H1 (cell line): ENCODE measurements at regions not wholly inside any gene's neighbourhood (a gene's known extent, or its start where the extent isn't known, plus 50 kb on each side); places are given as distances from the start of the nearest gene placed in this dataset.
"Not testable (repeated sequence)": the region's sequence is repeated elsewhere in the genome, so short reads cannot be mapped to it uniquely, and the experiment has no call there.

Experiments
- CTCF ChIA-PET: fragments of 300-600 bp; sonication (Branson Sonifier 250); formaldehyde crosslinking; loops from one replicate; lab custom pipeline; 2021; ENCODE audit not compliant: partially characterized antibody; lab: Charles Lee
- POLR2A ChIA-PET: fragments of 300-600 bp; sonication (Branson Sonifier 250); formaldehyde crosslinking; loops from one replicate; lab custom pipeline; 2021; ENCODE audit warnings: inconsistent platforms; ENCODE audit not compliant: partially characterized antibody; lab: Charles Lee
- DNase-seq, 2 experiments: peaks; one replicate each; pipeline versions ENCODE4 v3.0.0 to v3.0.0-alpha.2; 2010 to 2022; ENCODE audit warnings: low spot score in 2 of 2, low read depth in 1 of 2, mixed read lengths in 1 of 2
- FAIRE-seq: peaks from 2 replicates; lab custom pipeline; 2011; peaks lifted over from hg19 to GRCh38; lab: Jason Lieb, UNC
- H2AFZ ChIP-seq: 2 replicates; pipeline ENCODE4 v1.8.1; 2012; ENCODE audit warnings: low read length, inconsistent platforms
- H2AK5ac ChIP-seq: 2 replicates; pipeline ENCODE4 v1.6.1; 2013; ENCODE audit warnings: low read depth, low read length
- H2BK120ac ChIP-seq: replicated peaks from 2 replicates; pipeline ENCODE3; 2013; ENCODE audit warnings: low read depth, low read length, inconsistent platforms
- H2BK12ac ChIP-seq: 2 replicates; pipeline ENCODE4 v1.6.1; 2013; ENCODE audit warnings: low read depth, low read length
- H2BK15ac ChIP-seq: 2 replicates; pipeline ENCODE4 v1.6.1; 2013; ENCODE audit warnings: low read length
- H2BK20ac ChIP-seq: 2 replicates; pipeline ENCODE4 v1.6.1; 2013; ENCODE audit warnings: low read length
- H2BK5ac ChIP-seq: 2 replicates; pipeline ENCODE4 v1.6.1; 2013; ENCODE audit warnings: low read depth, low read length
- H3K14ac ChIP-seq: 2 replicates; pipeline ENCODE4 v1.6.1; 2013; ENCODE audit warnings: inconsistent platforms; ENCODE audit not compliant: insufficient read length
- H3K18ac ChIP-seq: 2 replicates; pipeline ENCODE4 v1.6.1; 2013; ENCODE audit warnings: low read length; ENCODE audit errors: extremely low read depth
- H3K23ac ChIP-seq: 2 replicates; pipeline ENCODE4 v1.6.1; 2013; ENCODE audit warnings: inconsistent platforms; ENCODE audit not compliant: insufficient read length
- H3K23me2 ChIP-seq: 2 replicates; pipeline ENCODE4 v1.6.1; 2013; ENCODE audit warnings: low read depth, low read length
- H3K27ac ChIP-seq: 2 replicates; pipeline ENCODE4 v1.6.1; 2011; ENCODE audit warnings: low read depth, low read length, inconsistent platforms
- H3K27me3 ChIP-seq, 4 experiments: replicated peaks in 1 of 4; 1 replicate in 1 of 4; 2 replicates in 3 of 4; pipeline versions ENCODE4 v1.6.1 to v1.8.1; 2011 to 2013; ENCODE audit warnings: low read length in 3 of 4, mild to moderate bottlenecking in 3 of 4, inconsistent platforms in 2 of 4, mixed read lengths in 2 of 4, moderate library complexity in 1 of 4; ENCODE audit not compliant: control insufficient read depth in 3 of 4, insufficient read depth in 3 of 4; ENCODE audit errors: extremely low read depth in 1 of 4
- H3K36me3 ChIP-seq, 4 experiments: 2 replicates each; pipeline versions ENCODE4 v1.6.1 to v1.8.1; 2011 to 2013; ENCODE audit warnings: mild to moderate bottlenecking in 4 of 4, low read length in 3 of 4, moderate library complexity in 2 of 4, control low read depth in 1 of 4, inconsistent platforms in 1 of 4; ENCODE audit not compliant: insufficient read depth in 4 of 4, control insufficient read depth in 2 of 4
- H3K4ac ChIP-seq: replicated peaks from 2 replicates; pipeline ENCODE3; 2013; ENCODE audit warnings: low read length, low read depth, mixed read lengths, inconsistent platforms; ENCODE audit not compliant: insufficient read length
- H3K4me1 ChIP-seq, 4 experiments: replicated peaks in 1 of 4; 1 replicate in 1 of 4; 2 replicates in 3 of 4; pipeline versions ENCODE4 v1.6.1 to v1.8.1; 2011 to 2013; ENCODE audit warnings: low read length in 3 of 4, inconsistent platforms in 2 of 4, mixed read lengths in 1 of 4; ENCODE audit not compliant: insufficient read depth in 4 of 4, control insufficient read depth in 3 of 4
- H3K4me2 ChIP-seq, 2 experiments: 2 replicates each; pipeline versions ENCODE4 v1.6.1 to v1.8.1; 2011 to 2013; ENCODE audit warnings: low read depth in 2 of 2, low read length in 2 of 2, control low read depth in 1 of 2, inconsistent platforms in 1 of 2, mild to moderate bottlenecking in 1 of 2; ENCODE audit not compliant: insufficient read depth in 1 of 2
- H3K4me3 ChIP-seq, 4 experiments: fragments of 200-600, 300-600 bp in 1 of 4; sonication (generic), shearing (Covaris generic), sonication (Bioruptor Twin) in 1 of 4; 2 replicates each; pipeline versions ENCODE4 v1.5.1 to v1.8.1; 2011 to 2016; ENCODE audit warnings: low read length in 4 of 4, low read depth in 3 of 4, control low read depth in 2 of 4, inconsistent platforms in 2 of 4, mild to moderate bottlenecking in 2 of 4, mixed read lengths in 1 of 4, moderate library complexity in 1 of 4; ENCODE audit not compliant: insufficient read depth in 2 of 4; ENCODE audit errors: extremely low read depth in 1 of 4
- H3K56ac ChIP-seq: replicated peaks from 2 replicates; pipeline ENCODE3; 2013; ENCODE audit warnings: low read depth, mild to moderate bottlenecking, mixed read lengths, low read length, inconsistent platforms; ENCODE audit not compliant: insufficient read length
- H3K79me1 ChIP-seq: 2 replicates; pipeline ENCODE4 v1.6.1; 2013; ENCODE audit warnings: low read depth, low read length, control low read depth
- H3K79me2 ChIP-seq, 2 experiments: 2 replicates each; pipeline versions ENCODE4 v1.6.1 to v1.8.1; 2012 to 2013; ENCODE audit warnings: low read length in 2 of 2, mild to moderate bottlenecking in 2 of 2, inconsistent platforms in 1 of 2; ENCODE audit not compliant: insufficient read depth in 2 of 2, control insufficient read depth in 1 of 2
- H3K9ac ChIP-seq, 4 experiments: replicated peaks in 1 of 4; 1 replicate in 1 of 4; 2 replicates in 3 of 4; pipeline versions ENCODE4 v1.6.1 to v1.8.1; 2011 to 2013; ENCODE audit warnings: low read depth in 3 of 4, low read length in 3 of 4, control low read depth in 2 of 4, mild to moderate bottlenecking in 2 of 4, moderate library complexity in 2 of 4, inconsistent platforms in 1 of 4; ENCODE audit errors: extremely low read depth in 1 of 4
- H3K9me3 ChIP-seq, 2 experiments: 2 replicates each; pipeline versions ENCODE4 v1.6.1 to v1.8.1; 2012 to 2013; ENCODE audit warnings: mild to moderate bottlenecking in 2 of 2, moderate library complexity in 2 of 2, control low read depth in 1 of 2, inconsistent platforms in 1 of 2, low read depth in 1 of 2, low read length in 1 of 2, mixed read lengths in 1 of 2; ENCODE audit not compliant: insufficient read depth in 2 of 2
- H4K20me1 ChIP-seq, 2 experiments: replicated peaks in 1 of 2; 2 replicates each; pipeline versions ENCODE3 to v1.8.1; 2011 to 2013; ENCODE audit warnings: inconsistent platforms in 2 of 2, low read length in 2 of 2, mild to moderate bottlenecking in 1 of 2; ENCODE audit not compliant: insufficient read depth in 2 of 2, control insufficient read depth in 1 of 2
- H4K5ac ChIP-seq: 2 replicates; pipeline ENCODE4 v1.6.1; 2013; ENCODE audit warnings: low read length, low read depth, mixed read lengths, inconsistent platforms; ENCODE audit not compliant: insufficient read length
- H4K8ac ChIP-seq: 2 replicates; pipeline ENCODE4 v1.8.0; 2013; ENCODE audit warnings: mild to moderate bottlenecking, moderate library complexity, low read length, inconsistent platforms; ENCODE audit not compliant: insufficient read depth; ENCODE audit errors: extremely low read depth
- H4K91ac ChIP-seq: replicated peaks from 2 replicates; pipeline ENCODE3; 2013; ENCODE audit warnings: low read length, mixed read lengths, inconsistent platforms; ENCODE audit not compliant: insufficient read length
- WGBS, 2 experiments: shearing (Covaris generic) in 1 of 2; methylation state at CpG; one replicate each; pipeline versions ENCODE4 v1.1.6 to v1.1.7; 2013 to 2015; ENCODE audit warnings: low lambda C conversion rate in 2 of 2, mixed read lengths in 2 of 2, inconsistent platforms in 1 of 2, low coverage in 1 of 2, missing lambda C conversion rate in 1 of 2; ENCODE audit not compliant: insufficient replicate concordance in 2 of 2, insufficient coverage in 1 of 2, insufficient read length in 1 of 2; ENCODE audit errors: extremely low coverage in 1 of 2, missing lambda C conversion rate in 1 of 2; 5-methylcytosine and 5-hydroxymethylcytosine counted together

DNA sequence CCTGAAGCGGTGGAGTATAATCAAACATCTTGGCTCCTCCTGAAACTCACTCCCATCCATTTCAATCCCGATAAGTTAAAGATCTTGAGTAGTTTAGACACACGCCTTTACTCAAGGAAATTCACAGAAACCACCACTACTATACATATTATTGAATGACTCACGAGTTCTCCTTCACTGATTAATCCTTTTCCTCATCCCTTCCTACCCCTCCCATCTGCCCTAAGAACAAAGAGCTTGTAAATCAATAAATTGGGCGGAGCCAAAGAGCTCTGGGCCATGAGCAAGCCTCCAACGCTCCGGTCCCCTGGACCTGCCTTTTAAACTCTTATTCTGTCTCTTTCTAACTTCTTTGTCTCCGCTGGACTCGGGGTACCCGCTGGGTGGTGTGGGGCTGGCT lies 695.4 kb upstream of the SLIT2 start:
- WGBS, 2 experiments = 90% methylated on average over 10 of the region's 10 CpGs; no CpG with 5 or more reads in 1 of the 2 experiments
- H3K79me1 ChIP-seq, H3K14ac ChIP-seq, DNase-seq, POLR2A ChIA-PET, H3K4me1 ChIP-seq, H4K8ac ChIP-seq, H3K18ac ChIP-seq, H3K27ac ChIP-seq, H3K23ac ChIP-seq, H4K5ac ChIP-seq, H4K20me1 ChIP-seq, H3K4me2 ChIP-seq, H3K79me2 ChIP-seq, H3K27me3 ChIP-seq, FAIRE-seq, H2BK120ac ChIP-seq, H3K56ac ChIP-seq, H3K9me3 ChIP-seq, H3K23me2 ChIP-seq, H3K4me3 ChIP-seq, H2AK5ac ChIP-seq, H3K4ac ChIP-seq, H2BK12ac ChIP-seq, H2BK5ac ChIP-seq, H2BK15ac ChIP-seq, H3K9ac ChIP-seq, H4K91ac ChIP-seq, H2BK20ac ChIP-seq, H3K36me3 ChIP-seq, H2AFZ ChIP-seq: not testable (repeated sequence)
- CTCF ChIA-PET = interaction anchor here (0.6 kb wide), 1 partner anchor 1750 kb away, joined by 3 read pairs; no protein-coding TSS in a partner anchor
